H9 (cell line): ENCODE measurements at regions not wholly inside any gene's neighbourhood (a gene's known extent, or its start where the extent isn't known, plus 50 kb on each side); places are given as distances from the start of the nearest gene placed in this dataset.

ENCODE experiments used
- DNase-seq: peaks from one replicate; pipeline ENCODE4 v3.0.0-alpha.2; 2017
- H2AFZ ChIP-seq: one replicate; pipeline ENCODE4 v1.6.1; 2013; ENCODE audit warnings: mild to moderate bottlenecking, low read length, control low read depth, moderate library complexity
- H2AK5ac ChIP-seq: 2 replicates; pipeline ENCODE4 v1.6.1; 2013; ENCODE audit warnings: low read length, control low read depth, mixed read lengths; ENCODE audit not compliant: insufficient read length
- H2BK120ac ChIP-seq: one replicate; pipeline ENCODE4 v1.6.1; 2013; ENCODE audit warnings: low read depth, mild to moderate bottlenecking, low read length, control low read depth, inconsistent platforms; ENCODE audit not compliant: poor library complexity, severe bottlenecking
- H2BK12ac ChIP-seq: 2 replicates; pipeline ENCODE4 v1.6.1; 2013; ENCODE audit warnings: low read length, control low read depth, mixed read lengths, low read depth; ENCODE audit not compliant: insufficient read length
- H2BK15ac ChIP-seq: 2 replicates; pipeline ENCODE4 v1.6.1; 2013; ENCODE audit warnings: low read depth, low read length, control low read depth
- H2BK20ac ChIP-seq: one replicate; pipeline ENCODE4 v1.6.1; 2013; ENCODE audit warnings: low read depth, mild to moderate bottlenecking, low read length, control low read depth, inconsistent platforms; ENCODE audit not compliant: poor library complexity, severe bottlenecking
- H2BK5ac ChIP-seq: 2 replicates; pipeline ENCODE4 v1.6.1; 2013; ENCODE audit warnings: low read length, control low read depth, mixed read lengths; ENCODE audit not compliant: insufficient read length
- H3K14ac ChIP-seq: 2 replicates; pipeline ENCODE4 v1.6.1; 2013; ENCODE audit warnings: low read length, control low read depth; ENCODE audit not compliant: insufficient read depth
- H3K18ac ChIP-seq: 2 replicates; pipeline ENCODE4 v1.6.1; 2013; ENCODE audit warnings: low read depth, mild to moderate bottlenecking, mixed read lengths, low read length, control low read depth; ENCODE audit not compliant: insufficient read length
- H3K23ac ChIP-seq: 2 replicates; pipeline ENCODE4 v1.6.1; 2013; ENCODE audit warnings: low read length, control low read depth, mixed read lengths, low read depth; ENCODE audit not compliant: insufficient read length
- H3K23me2 ChIP-seq: 2 replicates; pipeline ENCODE4 v1.6.1; 2013; ENCODE audit warnings: low read depth, mild to moderate bottlenecking, mixed read lengths, low read length, control low read depth; ENCODE audit not compliant: insufficient read length, poor library complexity, severe bottlenecking
- H3K27ac ChIP-seq: 2 replicates; pipeline ENCODE4 v1.5.1; 2013; ENCODE audit warnings: low read length, control low read depth, mixed read lengths, low read depth; ENCODE audit not compliant: insufficient read length
- H3K27me3 ChIP-seq: 2 replicates; pipeline ENCODE4 v1.6.1; 2013; ENCODE audit warnings: low read length, control low read depth, inconsistent platforms; ENCODE audit not compliant: insufficient read depth
- H3K4ac ChIP-seq: 2 replicates; pipeline ENCODE4 v1.6.1; 2013; ENCODE audit warnings: low read depth, mild to moderate bottlenecking, control low read depth, inconsistent platforms, low read length, moderate library complexity
- H3K4me1 ChIP-seq: 2 replicates; pipeline ENCODE4 v1.6.1; 2013; ENCODE audit warnings: low read length, control low read depth, inconsistent platforms; ENCODE audit not compliant: insufficient read depth
- H3K4me2 ChIP-seq: 2 replicates; pipeline ENCODE4 v1.6.1; 2013; ENCODE audit warnings: low read length, control low read depth, mixed read lengths; ENCODE audit not compliant: insufficient read length, insufficient read depth
- H3K56ac ChIP-seq: 2 replicates; pipeline ENCODE4 v1.6.1; 2013; ENCODE audit warnings: low read depth, mild to moderate bottlenecking, mixed read lengths, low read length, control low read depth; ENCODE audit not compliant: insufficient read length
- H3K79me1 ChIP-seq: 2 replicates; pipeline ENCODE4 v1.6.1; 2013; ENCODE audit warnings: low read depth, mild to moderate bottlenecking, moderate library complexity, low read length, control low read depth, inconsistent platforms; ENCODE audit not compliant: insufficient read depth, poor library complexity, severe bottlenecking
- H3K79me2 ChIP-seq: 2 replicates; pipeline ENCODE4 v1.6.1; 2013; ENCODE audit warnings: low read length, control low read depth, inconsistent platforms; ENCODE audit not compliant: insufficient read depth
- H3K9ac ChIP-seq: 2 replicates; pipeline ENCODE4 v1.6.1; 2013; ENCODE audit warnings: low read length, control low read depth, mixed read lengths; ENCODE audit not compliant: insufficient read length; ENCODE audit errors: extremely low read depth
- H3K9me3 ChIP-seq: one replicate; pipeline ENCODE4 v1.6.1; 2013; ENCODE audit warnings: low read depth, low read length, inconsistent platforms; ENCODE audit not compliant: control insufficient read depth
- H3T11ph ChIP-seq: one replicate; pipeline ENCODE4 v1.6.1; 2013; ENCODE audit warnings: mild to moderate bottlenecking, low read length, control low read depth, inconsistent platforms
- H4K20me1 ChIP-seq: one replicate; pipeline ENCODE4 v1.6.1; 2013; ENCODE audit not compliant: control insufficient read depth, insufficient read length, insufficient read depth
- H4K5ac ChIP-seq: 2 replicates; pipeline ENCODE4 v1.6.1; 2013; ENCODE audit warnings: low read depth, mild to moderate bottlenecking, mixed read lengths, low read length, control low read depth; ENCODE audit not compliant: insufficient read length
- H4K8ac ChIP-seq: replicated peaks from 2 replicates; pipeline ENCODE4 v1.6.1; 2013; ENCODE audit warnings: low read length, control low read depth, mixed read lengths, low read depth; ENCODE audit not compliant: insufficient read length
- H4K91ac ChIP-seq: 2 replicates; pipeline ENCODE4 v1.6.1; 2013; ENCODE audit warnings: low read depth, mild to moderate bottlenecking, moderate library complexity, mixed read lengths, low read length, control low read depth; ENCODE audit not compliant: insufficient read length
- H3K27ac Mint-ChIP-seq, 3 experiments: 2 replicates in 2 of 3; 3 replicates in 1 of 3; pipeline ENCODE4 v1.8.0; 2020 to 2021; ENCODE audit warnings: mixed read lengths in 3 of 3, mild to moderate bottlenecking in 1 of 3, moderate library complexity in 1 of 3
- H3K27me3 Mint-ChIP-seq: 2 replicates; pipeline ENCODE4 v1.8.0; 2021; ENCODE audit warnings: low read depth, mild to moderate bottlenecking, moderate library complexity, mixed read lengths
- H3K36me3 Mint-ChIP-seq, 3 experiments: 2 replicates in 2 of 3; 3 replicates in 1 of 3; pipeline ENCODE4 v1.8.0; 2020 to 2021; ENCODE audit warnings: low read depth in 3 of 3, mixed read lengths in 3 of 3; ENCODE audit not compliant: insufficient read depth in 1 of 3
- H3K4me1 Mint-ChIP-seq, 2 experiments: 2 replicates each; pipeline ENCODE4 v1.8.0; 2020; ENCODE audit warnings: mixed read lengths in 2 of 2
- H3K4me3 Mint-ChIP-seq, 2 experiments: 2 replicates in 1 of 2; 3 replicates in 1 of 2; pipeline ENCODE4 v1.8.0; 2020 to 2021; ENCODE audit warnings: mild to moderate bottlenecking in 2 of 2, mixed read lengths in 2 of 2, moderate library complexity in 1 of 2
- H3K9me3 Mint-ChIP-seq, 2 experiments: 2 replicates in 1 of 2; 3 replicates in 1 of 2; pipeline ENCODE4 v1.8.0; 2020; ENCODE audit warnings: mild to moderate bottlenecking in 2 of 2, mixed read lengths in 2 of 2, moderate library complexity in 1 of 2
- CTCF ChIP-seq: fragments of 200-600 bp; sonication (generic); conservative IDR thresholded peaks from 3 replicates; pipeline ENCODE4 v1.8.0; 2021; ENCODE audit warnings: antibody characterized with exemption, mild to moderate bottlenecking
- WGBS: extraction: QIAGEN DNeasy Blood & Tissue Kit; methylation state at CpG from one replicate; pipeline ENCODE4 v1.1.7; 2013; ENCODE audit warnings: missing lambda C conversion rate, low lambda C conversion rate, mixed read lengths; ENCODE audit not compliant: insufficient read length; ENCODE audit errors: extremely low coverage; 5-methylcytosine and 5-hydroxymethylcytosine counted together

- Histone ChIP-seq H3K4me1 (no peaks in the 10 kb centered on the region), H2BK12ac (no peak overlapping the region), H4K8ac (no peak overlapping the region), H2AK5ac (no peak overlapping the region), H3K79me1 (no peaks in the 10 kb centered on the region), H2BK15ac (no peak overlapping the region), H2BK20ac (no peak overlapping the region), H3T11ph (no peak overlapping the region), H3K4me2 (no peak overlapping the region), H3K14ac (no peak overlapping the region), H4K5ac (no peak overlapping the region), H3K9me3 (no peaks in the 10 kb centered on the region), H2AFZ (no peak overlapping the region), H3K56ac (no peak overlapping the region), H4K20me1 (no peaks in the 10 kb centered on the region), H3K79me2 (no peaks in the 10 kb centered on the region), H2BK5ac (no peak overlapping the region), H3K27ac (no peak overlapping the region), H3K18ac (no peak overlapping the region), H3K9ac (no peak overlapping the region), H4K91ac (no peak overlapping the region), H3K4ac (no peak overlapping the region), H3K23me2 (no peaks in the 10 kb centered on the region), H2BK120ac (no peak overlapping the region), H3K23ac (no peak overlapping the region), H3K27me3 (no peaks in the 10 kb centered on the region)
- WGBS, result 89% methylated on average over 1 of the region's 2 CpGs
- no peak for DNase-seq
- Mint-ChIP-seq H3K27me3 (peaks cover 1% of the 10 kb centered on the region; the same call in 1 of the 2 replicates), H3K4me1 (no peaks in the 10 kb centered on the region), H3K9me3 (no peaks in the 10 kb centered on the region), H3K4me3 (no peak overlapping the region), H3K36me3 (no peaks in the 10 kb centered on the region), H3K27ac (no peak overlapping the region)
- TF ChIP-seq CTCF, result no peak
Measured at GRCh38 chr4:167443841-167444240, 209.5 kb upstream of the SPOCK3 start.
